ENCODE measurements at regions not wholly inside any gene's neighbourhood (a gene's known extent, or its start where the extent isn't known, plus 50 kb on each side); places are given as distances from the start of the nearest gene placed in this dataset.
A peak's percentile ranks its signal among the peaks of the same experiment; 100 is the strongest.

DNA sequence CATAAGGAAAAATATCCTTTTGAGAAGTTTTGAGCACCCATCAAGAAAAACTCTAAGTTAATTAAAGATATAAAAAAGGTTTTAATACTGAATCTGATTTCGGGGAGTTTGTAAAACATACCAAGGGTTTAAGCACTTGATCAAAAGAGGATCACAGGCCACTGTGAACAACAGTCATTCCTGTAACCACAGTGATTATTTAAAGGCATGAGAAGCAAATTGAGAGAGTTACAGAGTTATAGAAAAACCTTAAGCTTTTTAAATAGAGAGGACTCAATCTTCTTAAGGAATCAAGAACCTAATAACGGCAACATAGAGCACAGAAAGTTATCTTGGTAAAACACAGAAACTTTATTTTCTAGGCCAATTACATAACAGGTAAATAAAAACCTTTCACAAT, 831.6 kb downstream of the C6orf118 start:
- Histone ChIP-seq H3K4me1 (ENCODE audit: control insufficient read depth, insufficient read depth, low read length) (no peaks in the 10 kb centered on the region), H3K4me3 (ENCODE audit: low read length) (no peak overlapping the region), H3K9me3 (replicated peaks; ENCODE audit: control insufficient read depth, low read depth, low read length) (no peaks in the 10 kb centered on the region), H3K27ac (ENCODE audit: low read length) (no peak overlapping the region), H3K27me3 (ENCODE audit: control insufficient read depth, insufficient read depth, low read length) (no peaks in the 10 kb centered on the region), H3K36me3 (ENCODE audit: control insufficient read depth, insufficient read depth, low read length) (no peaks in the 10 kb centered on the region)
- no CpG with 5 or more reads among the region's 2 CpGs for WGBS (ENCODE audit: insufficient coverage)
- no peak for DNase-seq

- Histone ChIP-seq H3K9me3 (replicated peaks; ENCODE audit: control insufficient read depth, low read depth, low read length) (no peaks in the 10 kb centered on the region), H3K4me1 (ENCODE audit: control insufficient read depth, insufficient read depth, low read length) (no peaks in the 10 kb centered on the region), H3K27ac (ENCODE audit: low read length) (no peak overlapping the region), H3K27me3 (ENCODE audit: control insufficient read depth, insufficient read depth, low read length) (no peaks in the 10 kb centered on the region), H3K4me3 (ENCODE audit: low read length) (no peak overlapping the region), H3K36me3 (ENCODE audit: control insufficient read depth, insufficient read depth, low read length) (no peaks in the 10 kb centered on the region)
- no CpG with 5 or more reads among the region's 1 CpG for WGBS (ENCODE audit: insufficient coverage)
- no peak for DNase-seq
Measured at GRCh38 chr6:164477101-164477500, 832.3 kb downstream of the C6orf118 start.

DNA sequence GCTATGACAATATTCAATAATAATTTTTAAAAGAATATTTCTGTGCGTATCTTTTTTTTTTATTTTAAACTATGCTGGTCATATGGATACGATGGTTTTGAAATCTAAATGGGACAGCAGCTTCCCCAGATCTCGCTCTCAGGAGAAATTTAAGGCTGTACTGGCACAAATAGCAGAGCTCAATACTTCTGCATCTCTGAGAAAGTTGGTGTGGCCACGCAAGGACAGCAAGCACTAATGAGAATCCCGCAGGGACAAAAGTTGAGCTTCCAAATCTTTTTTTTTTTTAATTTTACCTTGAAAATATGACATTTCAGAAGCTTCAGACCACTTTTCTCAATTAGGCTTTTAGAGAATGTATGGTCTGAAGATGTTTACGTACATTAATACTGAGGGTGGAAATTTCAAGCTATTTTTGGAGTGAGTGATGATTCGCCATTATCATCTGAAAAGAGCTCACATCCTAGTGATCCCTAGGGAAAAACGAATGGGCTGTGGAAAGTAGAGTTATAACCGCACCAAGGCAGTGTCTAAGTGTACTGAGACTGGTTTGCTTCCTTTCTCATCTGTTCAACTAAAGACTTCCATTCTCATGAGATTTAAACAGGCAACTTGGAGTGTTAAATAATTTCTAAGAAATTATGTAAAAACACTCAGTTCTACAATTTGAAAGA, 840.0 kb downstream of the C6orf118 start:
- H3K9me3 ChIP-seq (replicated peaks; ENCODE audit: control insufficient read depth, low read depth, low read length), result no peaks in the 10 kb centered on the region
- no peak overlapping the region for H3K27ac ChIP-seq (ENCODE audit: low read length)
- no peaks in the 10 kb centered on the region for H3K4me1 ChIP-seq (ENCODE audit: control insufficient read depth, insufficient read depth, low read length)
- no peak overlapping the region for H3K4me3 ChIP-seq (ENCODE audit: low read length)
- H3K36me3 ChIP-seq (ENCODE audit: control insufficient read depth, insufficient read depth, low read length), result no peaks in the 10 kb centered on the region
- H3K27me3 ChIP-seq (ENCODE audit: control insufficient read depth, insufficient read depth, low read length), result no peaks in the 10 kb centered on the region
- DNase-seq, result peak; percentile 2
- 89% methylated on average over 4 of the region's 9 CpGs for WGBS (ENCODE audit: insufficient coverage)

DNA sequence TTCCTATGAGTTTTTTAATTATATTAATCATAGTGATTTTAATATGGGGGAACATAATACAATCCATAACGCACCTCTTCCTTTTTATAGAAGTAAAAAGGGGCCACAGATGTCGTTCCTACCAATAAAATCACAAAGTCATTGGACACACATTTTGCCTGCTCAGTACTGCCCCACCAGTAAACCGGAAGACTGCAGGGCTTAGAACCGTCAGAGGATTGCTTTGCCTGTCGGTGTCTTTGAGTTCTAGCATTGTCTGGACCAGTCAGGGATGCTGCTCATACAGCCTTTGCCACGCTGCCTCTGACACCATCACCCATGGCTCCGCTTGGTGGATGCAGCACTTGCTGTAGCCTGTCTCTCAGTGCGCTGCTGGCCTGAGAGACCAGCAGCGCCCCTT, 853.6 kb downstream of the C6orf118 start:
- H3K27ac ChIP-seq (ENCODE audit: low read length), result no peak overlapping the region
- H3K27me3 ChIP-seq (ENCODE audit: control insufficient read depth, insufficient read depth, low read length), result no peaks in the 10 kb centered on the region
- no peak overlapping the region for H3K4me3 ChIP-seq (ENCODE audit: low read length)
- DNase-seq, result no peak
- no peaks in the 10 kb centered on the region for H3K4me1 ChIP-seq (ENCODE audit: control insufficient read depth, insufficient read depth, low read length)
- WGBS (ENCODE audit: insufficient coverage), result 86% methylated on average over 6 of the region's 9 CpGs
- no peaks in the 10 kb centered on the region for H3K9me3 ChIP-seq (replicated peaks; ENCODE audit: control insufficient read depth, low read depth, low read length)
- H3K36me3 ChIP-seq (ENCODE audit: control insufficient read depth, insufficient read depth, low read length), result no peaks in the 10 kb centered on the region

DNA sequence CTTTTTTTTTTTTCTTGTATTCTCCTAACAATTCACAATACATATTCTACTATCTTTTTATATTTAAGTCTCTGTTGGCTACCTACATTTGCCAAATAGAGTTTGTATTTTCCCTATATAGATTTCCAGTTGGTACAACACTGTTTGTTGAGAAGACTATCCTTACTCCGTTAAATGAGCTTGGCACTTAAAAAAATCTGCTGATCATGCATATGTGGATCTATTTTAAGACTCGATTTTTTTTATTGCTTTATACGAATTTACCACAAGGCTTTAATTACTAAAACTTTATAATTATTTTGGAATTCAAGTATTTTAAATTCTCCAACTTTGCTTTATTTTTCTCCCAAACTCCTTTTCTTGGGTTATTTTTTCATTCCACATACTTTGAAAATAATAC, 855.6 kb downstream of the C6orf118 start:
- no peaks in the 10 kb centered on the region for H3K9me3 ChIP-seq (replicated peaks; ENCODE audit: control insufficient read depth, low read depth, low read length)
- H3K4me3 ChIP-seq (ENCODE audit: low read length), result no peak overlapping the region
- WGBS (ENCODE audit: insufficient coverage), result no CpG with 5 or more reads among the region's 3 CpGs
- H3K36me3 ChIP-seq (ENCODE audit: control insufficient read depth, insufficient read depth, low read length), result no peaks in the 10 kb centered on the region
- no peaks in the 10 kb centered on the region for H3K4me1 ChIP-seq (ENCODE audit: control insufficient read depth, insufficient read depth, low read length)
- no peak overlapping the region for H3K27ac ChIP-seq (ENCODE audit: low read length)
- DNase-seq, result no peak
- no peaks in the 10 kb centered on the region for H3K27me3 ChIP-seq (ENCODE audit: control insufficient read depth, insufficient read depth, low read length)

DNA sequence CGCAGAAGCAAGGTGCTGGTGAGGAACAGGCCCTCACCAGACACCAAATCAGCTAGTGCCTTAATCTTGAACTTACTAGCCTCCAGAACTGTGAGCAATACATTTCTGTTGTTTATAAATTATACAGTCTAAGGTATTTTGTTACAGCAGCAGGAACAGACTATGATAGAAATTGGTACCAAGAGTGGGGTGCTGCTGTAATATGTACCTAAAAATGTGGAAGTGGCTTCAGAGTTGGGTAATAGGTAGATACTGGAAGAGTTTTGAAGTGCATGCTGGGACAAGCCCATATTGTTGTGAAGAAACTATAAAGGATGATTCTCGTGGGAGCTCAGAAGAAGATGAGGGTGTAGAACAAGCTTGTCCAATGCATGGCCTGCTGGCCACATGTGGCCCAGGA, 866.8 kb downstream of the C6orf118 start:
- Histone ChIP-seq H3K4me1 (ENCODE audit: control insufficient read depth, insufficient read depth, low read length) (no peaks in the 10 kb centered on the region), H3K27ac (ENCODE audit: low read length) (no peak overlapping the region), H3K4me3 (ENCODE audit: low read length) (no peak overlapping the region), H3K27me3 (ENCODE audit: control insufficient read depth, insufficient read depth, low read length) (no peaks in the 10 kb centered on the region), H3K36me3 (ENCODE audit: control insufficient read depth, insufficient read depth, low read length) (no peaks in the 10 kb centered on the region), H3K9me3 (replicated peaks; ENCODE audit: control insufficient read depth, low read depth, low read length) (no peaks in the 10 kb centered on the region)
- 100% methylated on average over 1 of the region's 2 CpGs for WGBS (ENCODE audit: insufficient coverage)
- no peak for DNase-seq

GRCh38 chr6:164439331-164439730, 870.1 kb downstream of the C6orf118 start:
- 82% methylated on average over 3 of the region's 5 CpGs for WGBS (ENCODE audit: insufficient coverage)
- no peak for DNase-seq
- no peaks in the 10 kb centered on the region for H3K27me3 ChIP-seq (ENCODE audit: control insufficient read depth, insufficient read depth, low read length)

DNA sequence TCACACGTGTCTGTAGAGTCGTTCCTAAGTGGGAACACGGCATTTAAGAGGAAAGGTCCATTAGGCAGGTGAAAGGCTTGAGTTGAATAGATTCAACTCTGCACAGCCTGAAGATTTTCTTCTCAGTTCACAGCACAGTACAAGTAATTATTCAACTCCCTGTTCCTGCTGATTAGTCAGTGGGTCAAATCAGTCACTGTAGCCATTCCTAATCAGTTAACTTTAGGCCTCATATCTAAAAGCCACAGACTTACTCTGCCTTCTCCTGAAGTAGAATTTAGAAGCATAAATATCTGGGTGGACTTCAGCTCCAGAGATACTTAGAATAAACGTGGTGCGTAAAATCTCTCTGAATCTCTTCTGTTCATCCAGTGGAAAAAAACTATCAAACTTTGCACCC, 872.4 kb downstream of the C6orf118 start:
- H3K4me3 ChIP-seq (ENCODE audit: low read length), result no peak overlapping the region
- no peaks in the 10 kb centered on the region for H3K27me3 ChIP-seq (ENCODE audit: control insufficient read depth, insufficient read depth, low read length)
- H3K36me3 ChIP-seq (ENCODE audit: control insufficient read depth, insufficient read depth, low read length), result no peaks in the 10 kb centered on the region
- DNase-seq, result no peak
- no peaks in the 10 kb centered on the region for H3K9me3 ChIP-seq (replicated peaks; ENCODE audit: control insufficient read depth, low read depth, low read length)
- WGBS (ENCODE audit: insufficient coverage), result 100% methylated on average over 1 of the region's 5 CpGs
- no peaks in the 10 kb centered on the region for H3K4me1 ChIP-seq (ENCODE audit: control insufficient read depth, insufficient read depth, low read length)
- no peak overlapping the region for H3K27ac ChIP-seq (ENCODE audit: low read length)

More at GRCh38 chr6:164439331-164439730, 870.1 kb downstream of the C6orf118 start:
- Histone ChIP-seq H3K4me1 (ENCODE audit: control insufficient read depth, insufficient read depth, low read length) (no peaks in the 10 kb centered on the region), H3K27ac (ENCODE audit: low read length) (no peak overlapping the region), H3K4me3 (ENCODE audit: low read length) (no peak overlapping the region), H3K9me3 (replicated peaks; ENCODE audit: control insufficient read depth, low read depth, low read length) (no peaks in the 10 kb centered on the region), H3K36me3 (ENCODE audit: control insufficient read depth, insufficient read depth, low read length) (no peaks in the 10 kb centered on the region)

DNA sequence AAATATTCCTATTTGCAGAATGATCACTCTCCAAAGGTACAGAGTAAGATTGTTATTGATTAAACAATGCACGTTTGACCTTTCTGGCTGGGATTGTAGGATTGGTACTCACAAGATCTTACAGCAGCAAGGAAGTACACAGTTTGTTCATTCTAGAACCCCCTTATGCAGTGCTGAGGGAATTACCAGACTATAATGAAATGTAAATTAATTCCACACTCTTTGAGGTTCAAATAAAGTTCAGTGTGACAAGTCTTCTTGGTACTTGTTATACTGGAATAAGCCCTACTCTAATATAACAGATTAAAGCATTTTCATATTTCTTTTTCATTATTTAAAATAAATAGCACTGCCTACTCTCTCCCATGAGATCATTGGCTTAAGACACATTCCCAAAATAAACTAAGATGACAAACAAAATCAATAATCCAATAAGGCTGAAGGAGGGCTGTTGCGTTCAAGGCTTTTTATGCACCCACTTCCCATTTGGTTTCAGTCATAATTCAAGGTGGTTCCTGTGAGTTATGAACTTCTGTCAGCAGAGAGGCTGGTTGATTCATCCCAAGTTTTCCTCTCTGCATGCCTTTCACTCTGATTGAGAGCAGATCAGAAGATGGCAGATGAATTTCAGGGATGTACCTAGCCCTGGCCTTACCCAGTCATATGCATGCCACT, 881.5 kb downstream of the C6orf118 start:
- Histone ChIP-seq H3K36me3 (ENCODE audit: control insufficient read depth, insufficient read depth, low read length) (no peaks in the 10 kb centered on the region), H3K27ac (ENCODE audit: low read length) (no peak overlapping the region), H3K27me3 (ENCODE audit: control insufficient read depth, insufficient read depth, low read length) (no peaks in the 10 kb centered on the region), H3K9me3 (replicated peaks; ENCODE audit: control insufficient read depth, low read depth, low read length) (peaks cover 6% of the 10 kb centered on the region), H3K4me3 (ENCODE audit: low read length) (no peak overlapping the region), H3K4me1 (ENCODE audit: control insufficient read depth, insufficient read depth, low read length) (no peaks in the 10 kb centered on the region)
- no CpG with 5 or more reads among the region's 2 CpGs for WGBS (ENCODE audit: insufficient coverage)
- no peak for DNase-seq

GRCh38 chr6:164424489-164424888, 884.9 kb downstream of the C6orf118 start:
- DNase-seq, result no peak
- Histone ChIP-seq H3K4me3 (ENCODE audit: low read length) (no peak overlapping the region), H3K9me3 (replicated peaks; ENCODE audit: control insufficient read depth, low read depth, low read length) (peaks cover 17% of the 10 kb centered on the region), H3K27me3 (ENCODE audit: control insufficient read depth, insufficient read depth, low read length) (no peaks in the 10 kb centered on the region), H3K4me1 (ENCODE audit: control insufficient read depth, insufficient read depth, low read length) (no peaks in the 10 kb centered on the region), H3K27ac (ENCODE audit: low read length) (no peak overlapping the region), H3K36me3 (ENCODE audit: control insufficient read depth, insufficient read depth, low read length) (no peaks in the 10 kb centered on the region)
- no CpG with 5 or more reads among the region's 2 CpGs for WGBS (ENCODE audit: insufficient coverage)

All from muscle of leg (tissue), 3 donors.